GM12874 (cell line): ENCODE measurements at regions not wholly inside any gene's neighbourhood (a gene's known extent, or its start where the extent isn't known, plus 50 kb on each side); places are given as distances from the start of the nearest gene placed in this dataset.

Source experiments
- TF ChIP-seq, protein P1 (sequence below): IDR thresholded peaks from 2 replicates; pipeline ENCODE4 v1.5.1; 2011; ENCODE audit warnings: low read depth, mild to moderate bottlenecking, control low read depth, low read length, moderate library complexity; ENCODE audit not compliant: insufficient read depth

DNA sequence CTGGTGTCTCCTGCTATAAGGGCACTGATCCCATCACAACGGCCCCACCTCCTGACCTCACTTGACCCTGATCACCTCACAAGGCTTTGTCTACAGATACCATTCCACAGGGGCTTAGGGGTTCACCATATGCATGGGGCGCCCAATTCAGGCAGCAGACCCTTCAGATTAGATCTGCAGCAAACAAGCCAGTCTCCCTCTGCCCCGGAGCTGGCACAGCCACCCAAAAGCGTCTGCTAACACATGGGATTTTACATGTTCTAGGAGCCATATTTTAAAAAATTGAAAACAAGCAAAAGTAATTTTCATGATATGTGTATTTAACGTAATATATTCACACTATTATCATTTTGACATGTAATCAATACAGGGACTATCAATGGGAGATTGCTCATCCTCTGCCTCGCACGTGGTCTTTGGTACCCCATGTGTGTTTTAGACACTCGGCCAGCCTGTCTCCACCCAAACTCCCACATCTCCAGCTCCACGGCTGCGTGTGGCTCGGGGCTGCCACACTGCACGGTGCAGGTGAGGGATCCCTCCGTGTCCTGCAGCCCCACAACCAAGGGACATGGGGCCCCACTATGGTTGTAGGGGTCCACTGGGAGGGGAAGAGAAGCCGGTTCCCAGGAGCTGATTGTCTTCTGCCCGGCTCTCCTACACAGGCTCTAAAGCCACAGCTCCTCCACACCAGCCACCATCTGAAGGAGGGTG lies 107.6 kb downstream of the RBFOX3 start:
- TF ChIP-seq, protein P1, sequence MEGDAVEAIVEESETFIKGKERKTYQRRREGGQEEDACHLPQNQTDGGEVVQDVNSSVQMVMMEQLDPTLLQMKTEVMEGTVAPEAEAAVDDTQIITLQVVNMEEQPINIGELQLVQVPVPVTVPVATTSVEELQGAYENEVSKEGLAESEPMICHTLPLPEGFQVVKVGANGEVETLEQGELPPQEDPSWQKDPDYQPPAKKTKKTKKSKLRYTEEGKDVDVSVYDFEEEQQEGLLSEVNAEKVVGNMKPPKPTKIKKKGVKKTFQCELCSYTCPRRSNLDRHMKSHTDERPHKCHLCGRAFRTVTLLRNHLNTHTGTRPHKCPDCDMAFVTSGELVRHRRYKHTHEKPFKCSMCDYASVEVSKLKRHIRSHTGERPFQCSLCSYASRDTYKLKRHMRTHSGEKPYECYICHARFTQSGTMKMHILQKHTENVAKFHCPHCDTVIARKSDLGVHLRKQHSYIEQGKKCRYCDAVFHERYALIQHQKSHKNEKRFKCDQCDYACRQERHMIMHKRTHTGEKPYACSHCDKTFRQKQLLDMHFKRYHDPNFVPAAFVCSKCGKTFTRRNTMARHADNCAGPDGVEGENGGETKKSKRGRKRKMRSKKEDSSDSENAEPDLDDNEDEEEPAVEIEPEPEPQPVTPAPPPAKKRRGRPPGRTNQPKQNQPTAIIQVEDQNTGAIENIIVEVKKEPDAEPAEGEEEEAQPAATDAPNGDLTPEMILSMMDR = no peak

GRCh38 chr17:79501910-79502309 lies 108.9 kb downstream of the RBFOX3 start:
- TF ChIP-seq, protein P1 = no peak

GRCh38 chr17:79500745-79501618 lies 109.9 kb downstream of the RBFOX3 start:
- TF ChIP-seq, protein P1 = no peak

GRCh38 chr17:79498854-79499253 lies 112.0 kb downstream of the RBFOX3 start:
- TF ChIP-seq, protein P1 = no peak

- TF ChIP-seq, protein P1 = no peak
Measured at GRCh38 chr17:79497777-79498348, 113.0 kb downstream of the RBFOX3 start.

- TF ChIP-seq, protein P1 = no peak
Measured at GRCh38 chr17:79496422-79497005, 114.3 kb downstream of the RBFOX3 start.

GRCh38 chr17:79495665-79496064 lies 115.2 kb downstream of the RBFOX3 start:
- TF ChIP-seq, protein P1 = no peak
